Lower leg skin (tissue), 4 donors: ENCODE measurements at regions not wholly inside any gene's neighbourhood (a gene's known extent, or its start where the extent isn't known, plus 50 kb on each side); places are given as distances from the start of the nearest gene placed in this dataset.

Source experiments
- DNase-seq, 2 donors: peaks; one replicate each; pipeline ENCODE4 v3.0.0-alpha.2; 2019; ENCODE audit warnings: low spot score in 2 of 2
- H3K4me3 ChIP-seq: fragments of 200-600 bp; sonication (generic); 2 replicates; pipeline ENCODE4 v1.5.1; 2017; ENCODE audit warnings: mild to moderate bottlenecking, low read depth; ENCODE audit not compliant: poor library complexity, severe bottlenecking
- CTCF ChIP-seq, 3 donors: fragments of 450-650 bp; IDR thresholded peaks; one replicate each; pipeline ENCODE4 v1.5.1; 2016; ENCODE audit warnings: antibody characterized with exemption in 3 of 3, mild to moderate bottlenecking in 3 of 3, moderate library complexity in 2 of 3
- POLR2A ChIP-seq, 2 donors: fragments of 450-650 bp; IDR thresholded peaks; one replicate each; pipeline ENCODE4 v1.6.1; 2016 to 2017; ENCODE audit warnings: antibody characterized with exemption in 2 of 2, mild to moderate bottlenecking in 1 of 2, moderate library complexity in 1 of 2
- WGBS, 2 donors: methylation state at CpG; one replicate each; pipeline ENCODE4 v1.1.5; 2018; 5-methylcytosine and 5-hydroxymethylcytosine counted together
- intact Hi-C: fragments of 100-400 bp; cut with DNase I; formaldehyde crosslinking; loops from one replicate; pipeline ENCODE4 v1.15.0; 2023; ENCODE audit warnings: low total_unique reads

- TF ChIP-seq CTCF (IDR thresholded peaks at IDR 0.05) (no peak), POLR2A (IDR thresholded peaks at IDR 0.05) (no peak)
- intact Hi-C loops, result no loop called here
- no peak overlapping the region for H3K4me3 ChIP-seq
- DNase-seq, result no peak
- 63 to 68% methylated on average over 6 of the region's 6 CpGs for WGBS, 2 donors
These were observed 1682.9 kb downstream of the TP53TG3F start for GRCh38 chr16:35142147-35142808.

GRCh38 chr16:35142809-35143192 is 1683.4 kb downstream of the TP53TG3F start:
- TF ChIP-seq POLR2A (IDR thresholded peaks at IDR 0.05) (no peak), CTCF (IDR thresholded peaks at IDR 0.05) (no peak)
- no peak overlapping the region for H3K4me3 ChIP-seq
- intact Hi-C loops, result no loop called here
- 90 to 96% methylated on average over 12 of the region's 12 CpGs for WGBS, 2 donors
- no peak for DNase-seq

GRCh38 chr16:35144212-35144932 is 1685.0 kb downstream of the TP53TG3F start:
- no peak for TF ChIP-seq POLR2A (IDR thresholded peaks at IDR 0.05)
- TF ChIP-seq CTCF (IDR thresholded peaks at IDR 0.05), result no peak
- peak in 1 of 2 donors; percentile 70 for DNase-seq
- no peak overlapping the region for H3K4me3 ChIP-seq
- intact Hi-C loops, result no loop called here
- 77 to 89% methylated on average over 22 of the region's 22 CpGs for WGBS, 2 donors

GRCh38 chr16:35146031-35146710 is 1686.8 kb downstream of the TP53TG3F start:
- 86 to 88% methylated on average over 23 of the region's 23 CpGs for WGBS, 2 donors
- intact Hi-C loops, result no loop called here
- DNase-seq, result peak in 1 of 2 donors; percentile 62
- no peak overlapping the region for H3K4me3 ChIP-seq
- TF ChIP-seq CTCF (IDR thresholded peaks at IDR 0.05), result no peak
- TF ChIP-seq POLR2A (IDR thresholded peaks at IDR 0.05), result no peak

GRCh38 chr16:35146723-35147458 is 1687.5 kb downstream of the TP53TG3F start:
- TF ChIP-seq CTCF (IDR thresholded peaks at IDR 0.05), result no peak
- no peak for TF ChIP-seq POLR2A (IDR thresholded peaks at IDR 0.05)
- WGBS, 2 donors, result 83 to 85% methylated on average over 11 to 13 of the region's 14 CpGs
- no peak overlapping the region for H3K4me3 ChIP-seq
- peak in 1 of 2 donors; percentile 75 for DNase-seq
- intact Hi-C loops, result no loop called here
